Esophagus muscularis mucosa (tissue), 4 donors: ENCODE measurements at regions not wholly inside any gene's neighbourhood (a gene's known extent, or its start where the extent isn't known, plus 50 kb on each side); places are given as distances from the start of the nearest gene placed in this dataset.

Experiments
- DNase-seq: peaks from one replicate; pipeline ENCODE4 v3.0.0-alpha.2; 2017; ENCODE audit errors: extremely low spot score
- H3K27ac ChIP-seq, 4 donors: fragments of 200-600 bp; sonication (generic); replicated peaks in 1 of 4; 1 replicate in 3 of 4; 2 replicates in 1 of 4; pipeline ENCODE4 v1.5.1; 2016 to 2019; ENCODE audit warnings: mild to moderate bottlenecking in 1 of 4
- H3K27me3 ChIP-seq, 4 donors: fragments of 200-600 bp; sonication (generic); one replicate each; pipeline versions ENCODE4 v1.5.1 to v1.6.0; 2016 to 2019
- H3K36me3 ChIP-seq, 4 donors: fragments of 200-600 bp; sonication (generic); one replicate each; pipeline ENCODE4 v1.5.1; 2016 to 2019
- H3K4me1 ChIP-seq, 4 donors: fragments of 200-600 bp; sonication (generic); one replicate each; pipeline ENCODE4 v1.5.1; 2016 to 2019
- H3K4me3 ChIP-seq, 4 donors: fragments of 200-600 bp; sonication (generic); 1 replicate in 2 of 4; 2 replicates in 2 of 4; pipeline ENCODE4 v1.5.1; 2016 to 2019; ENCODE audit warnings: mild to moderate bottlenecking in 4 of 4, moderate library complexity in 1 of 4
- H3K9me3 ChIP-seq, 4 donors: fragments of 200-600 bp; sonication (generic); 1 replicate in 3 of 4; 2 replicates in 1 of 4; pipeline ENCODE4 v1.5.1; 2016 to 2019
- EP300 ChIP-seq: sonication (generic); formaldehyde crosslinking; IDR thresholded peaks from one replicate; pipeline ENCODE4 v1.6.1; 2017; ENCODE audit warnings: antibody characterized with exemption
- POLR2A ChIP-seq: fragments of 450-650 bp; IDR thresholded peaks from one replicate; pipeline ENCODE4 v1.6.1; 2017; ENCODE audit warnings: antibody characterized with exemption, moderate library complexity, mild to moderate bottlenecking, low read depth
- POLR2AphosphoS5 ChIP-seq, 2 donors: sonication (generic); formaldehyde crosslinking; IDR thresholded peaks; one replicate each; pipeline ENCODE4 v1.6.1; 2017; ENCODE audit warnings: antibody characterized with exemption in 2 of 2
- WGBS: methylation state at CpG from one replicate; pipeline ENCODE4 v1.1.5; 2018; 5-methylcytosine and 5-hydroxymethylcytosine counted together
- intact Hi-C: fragments of 100-400 bp; cut with DNase I; formaldehyde crosslinking; loops from one replicate; pipeline ENCODE4 v1.15.1; 2023
- TF ChIP-seq, protein P1 (sequence below), 3 experiments: fragments of 200-600 bp in 2 of 3; fragments of 450-650 bp in 1 of 3; sonication (generic) in 2 of 3; IDR thresholded peaks; one replicate each; pipeline ENCODE4 v1.5.1; 2017 to 2019; ENCODE audit warnings: antibody characterized with exemption in 3 of 3, mild to moderate bottlenecking in 2 of 3, moderate library complexity in 1 of 3

GRCh38 chr2:16962505-16962904 lies 296.9 kb upstream of the CYRIA start:
- Histone ChIP-seq H3K27ac (no peak overlapping the region), H3K27me3 (no peaks in the 10 kb centered on the region), H3K9me3 (no peaks in the 10 kb centered on the region), H3K4me1 (no peaks in the 10 kb centered on the region), H3K36me3 (no peaks in the 10 kb centered on the region), H3K4me3 (no peak overlapping the region)
- TF ChIP-seq POLR2A, result no peak
- TF ChIP-seq EP300, result no peak
- TF ChIP-seq, protein P1, sequence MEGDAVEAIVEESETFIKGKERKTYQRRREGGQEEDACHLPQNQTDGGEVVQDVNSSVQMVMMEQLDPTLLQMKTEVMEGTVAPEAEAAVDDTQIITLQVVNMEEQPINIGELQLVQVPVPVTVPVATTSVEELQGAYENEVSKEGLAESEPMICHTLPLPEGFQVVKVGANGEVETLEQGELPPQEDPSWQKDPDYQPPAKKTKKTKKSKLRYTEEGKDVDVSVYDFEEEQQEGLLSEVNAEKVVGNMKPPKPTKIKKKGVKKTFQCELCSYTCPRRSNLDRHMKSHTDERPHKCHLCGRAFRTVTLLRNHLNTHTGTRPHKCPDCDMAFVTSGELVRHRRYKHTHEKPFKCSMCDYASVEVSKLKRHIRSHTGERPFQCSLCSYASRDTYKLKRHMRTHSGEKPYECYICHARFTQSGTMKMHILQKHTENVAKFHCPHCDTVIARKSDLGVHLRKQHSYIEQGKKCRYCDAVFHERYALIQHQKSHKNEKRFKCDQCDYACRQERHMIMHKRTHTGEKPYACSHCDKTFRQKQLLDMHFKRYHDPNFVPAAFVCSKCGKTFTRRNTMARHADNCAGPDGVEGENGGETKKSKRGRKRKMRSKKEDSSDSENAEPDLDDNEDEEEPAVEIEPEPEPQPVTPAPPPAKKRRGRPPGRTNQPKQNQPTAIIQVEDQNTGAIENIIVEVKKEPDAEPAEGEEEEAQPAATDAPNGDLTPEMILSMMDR (IDR thresholded peaks at IDR 0.05), result no peak
- TF ChIP-seq POLR2AphosphoS5 (IDR thresholded peaks at IDR 0.05), result no peak
- DNase-seq, result no peak
- WGBS, result 48% methylated on average over 1 of the region's 1 CpG
- intact Hi-C loops, result no loop called here

DNA sequence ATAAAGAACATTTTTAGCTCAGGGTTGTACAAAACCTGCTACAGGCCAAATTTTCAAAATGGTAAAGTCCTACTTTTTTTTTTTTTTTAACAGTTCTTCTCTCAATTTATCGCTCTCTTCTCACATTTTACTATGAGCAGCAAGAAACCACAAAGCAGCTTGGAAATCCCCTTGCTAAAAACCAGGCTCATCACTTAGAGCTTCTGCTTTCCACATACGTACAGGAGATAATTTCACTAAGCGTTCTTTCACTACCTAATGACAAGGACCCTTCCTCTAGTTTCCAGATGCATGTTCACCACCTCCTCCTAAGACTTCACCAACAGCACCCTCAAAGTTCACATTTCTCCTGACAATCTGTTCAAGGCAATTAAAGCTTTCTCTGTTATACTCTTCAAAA lies 294.9 kb upstream of the CYRIA start:
- Histone ChIP-seq H3K4me3 (no peak overlapping the region), H3K27me3 (no peaks in the 10 kb centered on the region), H3K9me3 (no peaks in the 10 kb centered on the region), H3K27ac (no peak overlapping the region), H3K36me3 (no peaks in the 10 kb centered on the region), H3K4me1 (no peaks in the 10 kb centered on the region)
- intact Hi-C loops, result no loop called here
- no peak for DNase-seq
- TF ChIP-seq POLR2A (no peak), POLR2AphosphoS5 (IDR thresholded peaks at IDR 0.05) (no peak), EP300 (no peak)
- 82% methylated on average over 3 of the region's 3 CpGs for WGBS

DNA sequence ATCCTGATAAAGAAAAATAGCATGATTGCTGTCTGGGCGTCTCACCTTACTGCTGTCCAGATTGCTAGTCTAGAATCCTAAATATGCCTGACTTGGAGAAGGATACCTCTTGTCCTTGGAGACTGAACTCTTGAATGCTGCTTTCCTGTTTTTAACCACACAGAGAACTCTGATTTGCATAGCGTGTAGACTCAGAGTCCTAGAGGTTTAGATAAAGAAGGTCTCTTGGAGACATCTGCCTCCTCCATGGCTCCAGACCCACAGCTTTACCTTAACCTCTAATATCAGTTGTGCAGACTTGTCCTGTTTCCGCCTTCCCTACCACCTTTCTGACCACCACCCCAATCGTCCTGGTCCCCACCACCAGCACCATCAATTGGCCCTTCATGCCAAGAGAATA lies 292.6 kb upstream of the CYRIA start:
- H3K36me3 ChIP-seq, result no peaks in the 10 kb centered on the region
- H3K27ac ChIP-seq, result no peak overlapping the region
- no peaks in the 10 kb centered on the region for H3K4me1 ChIP-seq
- no peak overlapping the region for H3K4me3 ChIP-seq
- WGBS, result 74% methylated on average over 4 of the region's 4 CpGs
- TF ChIP-seq EP300, result no peak
- no peak for TF ChIP-seq POLR2A
- TF ChIP-seq POLR2AphosphoS5 (IDR thresholded peaks at IDR 0.05), result no peak
- TF ChIP-seq, protein P1 (IDR thresholded peaks at IDR 0.05), result no peak
- H3K9me3 ChIP-seq, result no peaks in the 10 kb centered on the region
- DNase-seq, result no peak
- intact Hi-C loops, result no loop called here
- H3K27me3 ChIP-seq, result no peaks in the 10 kb centered on the region

DNA sequence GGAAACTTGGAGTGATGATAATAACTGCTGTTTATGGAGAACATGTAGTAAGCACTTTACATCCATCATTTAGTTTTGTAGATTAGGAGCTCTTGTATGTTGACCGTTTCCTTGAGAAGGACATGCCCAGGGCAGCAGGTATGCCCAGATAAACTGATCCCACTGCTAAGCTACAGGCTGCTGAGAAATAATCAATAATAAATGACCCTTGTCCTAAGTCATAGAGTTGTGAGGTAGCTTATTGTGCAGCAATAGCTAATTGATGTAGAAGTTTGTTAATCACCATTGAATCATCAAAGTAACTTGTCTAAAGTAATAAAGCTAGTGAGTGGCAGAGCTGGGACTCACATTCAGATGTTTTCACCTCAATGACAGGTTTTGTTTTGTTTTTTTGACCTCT lies 287.2 kb upstream of the CYRIA start:
- no peak for TF ChIP-seq POLR2A
- TF ChIP-seq, protein P1 (IDR thresholded peaks at IDR 0.05), result no peak
- TF ChIP-seq POLR2AphosphoS5 (IDR thresholded peaks at IDR 0.05), result no peak
- TF ChIP-seq EP300, result no peak
- WGBS, result 86% methylated on average over 1 of the region's 1 CpG
- DNase-seq, result no peak
- H3K27ac ChIP-seq, result no peak overlapping the region
- no peaks in the 10 kb centered on the region for H3K27me3 ChIP-seq
- no peaks in the 10 kb centered on the region for H3K4me1 ChIP-seq
- H3K9me3 ChIP-seq, result no peaks in the 10 kb centered on the region
- H3K36me3 ChIP-seq, result no peaks in the 10 kb centered on the region
- intact Hi-C loops, result no loop called here
- H3K4me3 ChIP-seq, result no peak overlapping the region

DNA sequence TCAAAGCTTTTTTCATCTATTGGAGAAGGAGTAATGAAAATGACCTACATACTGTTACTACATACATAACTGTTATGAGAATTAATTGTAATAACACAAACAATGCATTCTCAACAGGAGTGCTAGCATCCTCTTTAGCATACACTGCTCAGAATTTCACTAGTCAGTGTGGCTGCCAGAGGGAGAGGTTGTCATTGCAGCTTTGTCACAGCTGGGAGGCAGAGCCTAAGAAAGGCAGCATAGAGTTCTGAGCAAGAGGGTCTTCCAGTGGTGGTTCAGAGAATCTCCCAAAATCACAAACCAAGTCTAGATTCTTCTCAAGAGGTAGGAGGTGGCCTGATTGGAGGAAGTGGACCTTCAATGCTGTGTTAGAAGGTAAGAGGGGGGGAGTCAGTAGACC lies 286.7 kb upstream of the CYRIA start:
- Histone ChIP-seq H3K9me3 (no peaks in the 10 kb centered on the region), H3K27ac (no peak overlapping the region), H3K4me3 (no peak overlapping the region), H3K4me1 (no peaks in the 10 kb centered on the region), H3K27me3 (no peaks in the 10 kb centered on the region), H3K36me3 (no peaks in the 10 kb centered on the region)
- TF ChIP-seq, protein P1 (IDR thresholded peaks at IDR 0.05), result no peak
- no peak for TF ChIP-seq POLR2A
- DNase-seq, result no peak
- intact Hi-C loops, result no loop called here
